Endothelial cell of umbilical vein (primary cell): ENCODE measurements at regions not wholly inside any gene's neighbourhood (a gene's known extent, or its start where the extent isn't known, plus 50 kb on each side); places are given as distances from the start of the nearest gene placed in this dataset.

Experiments used
- BruUV-seq: library from RNA; stranded (reverse); fragments of 400-500 nt; replicated peaks from 2 replicates; lab custom pipeline; 2021; lab: Mats Ljungman, UMichigan
- CTCF ChIA-PET: fragments of 300-600, 350-600 bp; sonication (Branson Sonifier 250); formaldehyde crosslinking; loops from one replicate; lab custom pipeline; 2021; ENCODE audit warnings: antibody characterized with exemption, inconsistent platforms; lab: Charles Lee
- POLR2A ChIA-PET: fragments of 300-600, 350-600 bp; sonication (Branson Sonifier 250); formaldehyde crosslinking; loops from one replicate; lab custom pipeline; 2021; ENCODE audit warnings: antibody characterized with exemption, inconsistent platforms; lab: Charles Lee
- DNase-seq: peaks from one replicate; pipeline ENCODE4 v3.0.0-alpha.2; 2011; ENCODE audit warnings: low read depth, low spot score
- FAIRE-seq: peaks from 2 replicates; lab custom pipeline; 2011; peaks lifted over from hg19 to GRCh38; lab: Jason Lieb, UNC
- H2AFZ ChIP-seq: 2 replicates; pipeline ENCODE4 v1.6.0; 2012; ENCODE audit warnings: low read depth, low read length, control low read depth, inconsistent platforms
- H3K27ac ChIP-seq: 2 replicates; pipeline ENCODE4 v1.5.1; 2011; ENCODE audit warnings: low read depth, mild to moderate bottlenecking, control low read depth, low read length, moderate library complexity; ENCODE audit not compliant: insufficient read depth
- H3K27me3 ChIP-seq, 2 experiments: 2 replicates each; pipeline versions ENCODE4 v1.6.0 to v1.6.1; 2011; ENCODE audit warnings: low read length in 2 of 2, mixed read lengths in 1 of 2; ENCODE audit not compliant: control insufficient read depth in 2 of 2, insufficient read depth in 2 of 2
- H3K36me3 ChIP-seq, 2 experiments: 2 replicates in 1 of 2; 3 replicates in 1 of 2; pipeline ENCODE4 v1.5.1; 2011; ENCODE audit warnings: low read length in 2 of 2, mild to moderate bottlenecking in 1 of 2, moderate library complexity in 1 of 2; ENCODE audit not compliant: control insufficient read depth in 2 of 2, insufficient read depth in 2 of 2; ENCODE audit errors: extremely low read depth in 1 of 2
- H3K4me1 ChIP-seq: 3 replicates; pipeline ENCODE4 v1.5.1; 2011; ENCODE audit warnings: mild to moderate bottlenecking, low read length; ENCODE audit not compliant: control insufficient read depth, insufficient read depth; ENCODE audit errors: extremely low read depth
- H3K4me2 ChIP-seq: 2 replicates; pipeline ENCODE4 v1.6.1; 2011; ENCODE audit warnings: low read length, control low read depth, mixed read lengths; ENCODE audit not compliant: insufficient read depth
- H3K4me3 ChIP-seq, 3 experiments: fragments of 200-600 bp in 1 of 3; sonication (generic), shearing (Covaris generic) in 1 of 3; replicated peaks in 1 of 3; 2 replicates each; pipeline ENCODE4 v1.5.1; 2011 to 2016; ENCODE audit warnings: control low read depth in 3 of 3, low read length in 3 of 3, mild to moderate bottlenecking in 2 of 3, inconsistent platforms in 1 of 3, low read depth in 1 of 3, moderate library complexity in 1 of 3; ENCODE audit not compliant: insufficient read depth in 1 of 3
- H3K79me2 ChIP-seq: 2 replicates; pipeline ENCODE4 v1.6.0; 2012; ENCODE audit warnings: low read length, inconsistent platforms; ENCODE audit not compliant: control insufficient read depth, insufficient read depth
- H3K9ac ChIP-seq: replicated peaks from 2 replicates; pipeline ENCODE3; 2011; ENCODE audit warnings: low read length, control low read depth; ENCODE audit not compliant: insufficient read depth; ENCODE audit errors: extremely low read depth
- H3K9me1 ChIP-seq: replicated peaks from 3 replicates; pipeline ENCODE4 v1.6.0; 2011; ENCODE audit warnings: mild to moderate bottlenecking, low read length; ENCODE audit not compliant: control insufficient read depth, insufficient read depth; ENCODE audit errors: extremely low read depth
- H3K9me3 ChIP-seq: replicated peaks from 2 replicates; pipeline ENCODE4 v1.5.1; 2012; ENCODE audit warnings: low read length, inconsistent platforms; ENCODE audit not compliant: control insufficient read depth, insufficient read depth
- H4K20me1 ChIP-seq: replicated peaks from 2 replicates; pipeline ENCODE3; 2011; ENCODE audit warnings: mild to moderate bottlenecking, low read length; ENCODE audit not compliant: control insufficient read depth, insufficient read depth; ENCODE audit errors: extremely low read depth
- EZH2 ChIP-seq: IDR thresholded peaks from 2 replicates; pipeline ENCODE4 v1.6.1; 2012; ENCODE audit warnings: borderline replicate concordance, low read depth, mild to moderate bottlenecking, moderate library complexity, low read length, inconsistent platforms; ENCODE audit not compliant: severe bottlenecking
- FOS ChIP-seq: IDR thresholded peaks from 2 replicates; pipeline ENCODE4 v1.6.1; 2011; ENCODE audit warnings: mild to moderate bottlenecking, low read length, moderate library complexity, borderline replicate concordance; ENCODE audit not compliant: insufficient read depth
- GATA2 ChIP-seq: IDR thresholded peaks from 2 replicates; pipeline ENCODE4 v1.7.0; 2011; ENCODE audit warnings: low read depth, mild to moderate bottlenecking, moderate library complexity, mixed read lengths, low read length; ENCODE audit not compliant: insufficient read length, insufficient read depth
- JUN ChIP-seq: IDR thresholded peaks from 2 replicates; pipeline ENCODE4 v1.6.1; 2011; ENCODE audit warnings: borderline replicate concordance, low read depth; ENCODE audit not compliant: insufficient read length, insufficient read depth
- MYC ChIP-seq: IDR thresholded peaks from one replicate; pipeline ENCODE4 v1.6.1; 2011; ENCODE audit warnings: mild to moderate bottlenecking, low read depth, low read length
- POLR2A ChIP-seq: IDR thresholded peaks from 2 replicates; pipeline ENCODE4 v1.6.1; 2012; ENCODE audit warnings: low read depth, mild to moderate bottlenecking, control low read depth, low read length
- POLR2AphosphoS5 ChIP-seq: IDR thresholded peaks from 2 replicates; pipeline ENCODE4 v1.6.1; 2012; ENCODE audit warnings: low read depth, mild to moderate bottlenecking, control low read depth, low read length, moderate library complexity; ENCODE audit not compliant: insufficient read depth
- dilution Hi-C: fragments of 300-500 bp; cut with MboI; formaldehyde crosslinking; loops from one replicate; pipeline ENCODE4 v1.15.0; 2019; ENCODE audit warnings: low sequenced_read_pairs; ENCODE audit not compliant: extremely low pct_ligation_motif_present
- intact Hi-C: fragments of 100-400 bp; cut with micrococcal nuclease; formaldehyde crosslinking; loops from one replicate; pipeline ENCODE4 v1.10.0; 2022
- TF ChIP-seq, protein P1 (sequence below), 2 donors: IDR thresholded peaks; 1 replicate in 1 of 2; 2 replicates in 1 of 2; pipeline ENCODE4 v1.5.1; 2011; ENCODE audit warnings: low read length in 2 of 2, mild to moderate bottlenecking in 2 of 2, moderate library complexity in 2 of 2, control low read depth in 1 of 2, inconsistent platforms in 1 of 2, low read depth in 1 of 2; ENCODE audit not compliant: insufficient read depth in 1 of 2; ENCODE audit errors: extremely low read depth in 1 of 2
- TF ChIP-seq, protein P2 (sequence below): IDR thresholded peaks from 2 replicates; pipeline ENCODE4 v1.6.1; 2011; ENCODE audit not compliant: insufficient read depth, insufficient read length

DNA sequence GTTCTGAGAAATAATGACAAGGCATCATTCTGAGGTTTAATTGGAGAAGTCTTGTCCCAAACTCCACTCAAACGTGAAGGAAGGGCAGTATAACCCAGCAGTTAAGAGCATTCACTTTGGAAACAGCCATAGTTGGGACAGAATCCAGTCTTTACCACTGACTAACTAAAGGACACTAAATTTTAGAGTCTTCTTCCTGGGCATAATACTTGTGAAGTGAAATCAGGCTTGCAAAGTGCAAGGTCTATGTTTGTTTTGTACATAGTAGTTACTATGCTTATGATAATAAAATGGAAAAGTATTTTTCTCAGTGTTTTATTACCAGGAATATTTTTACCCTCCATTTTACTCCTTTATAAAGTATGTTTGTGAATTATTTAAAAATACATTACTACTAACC, 748.2 kb upstream of the ID2 start:
- Histone ChIP-seq H3K79me2 (no peaks in the 10 kb centered on the region), H4K20me1 (no peaks in the 10 kb centered on the region), H3K4me2 (no peak overlapping the region), H2AFZ (no peak overlapping the region), H3K27ac (no peak overlapping the region), H3K36me3 (no peaks in the 10 kb centered on the region), H3K27me3 (no peaks in the 10 kb centered on the region), H3K9me1 (no peaks in the 10 kb centered on the region), H3K9ac (no peak overlapping the region), H3K9me3 (peaks cover 5% of the 10 kb centered on the region), H3K4me1 (no peaks in the 10 kb centered on the region), H3K4me3 (no peak overlapping the region)
- no peak for TF ChIP-seq POLR2A
- no peak for TF ChIP-seq FOS
- TF ChIP-seq MYC = no peak
- TF ChIP-seq, protein P1, sequence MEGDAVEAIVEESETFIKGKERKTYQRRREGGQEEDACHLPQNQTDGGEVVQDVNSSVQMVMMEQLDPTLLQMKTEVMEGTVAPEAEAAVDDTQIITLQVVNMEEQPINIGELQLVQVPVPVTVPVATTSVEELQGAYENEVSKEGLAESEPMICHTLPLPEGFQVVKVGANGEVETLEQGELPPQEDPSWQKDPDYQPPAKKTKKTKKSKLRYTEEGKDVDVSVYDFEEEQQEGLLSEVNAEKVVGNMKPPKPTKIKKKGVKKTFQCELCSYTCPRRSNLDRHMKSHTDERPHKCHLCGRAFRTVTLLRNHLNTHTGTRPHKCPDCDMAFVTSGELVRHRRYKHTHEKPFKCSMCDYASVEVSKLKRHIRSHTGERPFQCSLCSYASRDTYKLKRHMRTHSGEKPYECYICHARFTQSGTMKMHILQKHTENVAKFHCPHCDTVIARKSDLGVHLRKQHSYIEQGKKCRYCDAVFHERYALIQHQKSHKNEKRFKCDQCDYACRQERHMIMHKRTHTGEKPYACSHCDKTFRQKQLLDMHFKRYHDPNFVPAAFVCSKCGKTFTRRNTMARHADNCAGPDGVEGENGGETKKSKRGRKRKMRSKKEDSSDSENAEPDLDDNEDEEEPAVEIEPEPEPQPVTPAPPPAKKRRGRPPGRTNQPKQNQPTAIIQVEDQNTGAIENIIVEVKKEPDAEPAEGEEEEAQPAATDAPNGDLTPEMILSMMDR (IDR thresholded peaks at IDR 0.05; ENCODE audit: extremely low read depth in 1 of 2, insufficient read depth in 1 of 2, low read depth in 1 of 2, low read length in 2 of 2) = no peak
- no peak for TF ChIP-seq JUN
- TF ChIP-seq, protein P2, sequence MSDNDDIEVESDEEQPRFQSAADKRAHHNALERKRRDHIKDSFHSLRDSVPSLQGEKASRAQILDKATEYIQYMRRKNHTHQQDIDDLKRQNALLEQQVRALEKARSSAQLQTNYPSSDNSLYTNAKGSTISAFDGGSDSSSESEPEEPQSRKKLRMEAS = no peak
- no peak for TF ChIP-seq EZH2
- TF ChIP-seq GATA2 = no peak
- no peak for TF ChIP-seq POLR2AphosphoS5
- intact Hi-C loops = no loop called here
- no peak for DNase-seq
- ChIA-PET CTCF (no interaction called here), POLR2A (no interaction called here)
- dilution Hi-C loops = no loop called here
- FAIRE-seq = no peak
- no TSS peak for BruUV-seq
